ENCODE measurements at regions not wholly inside any gene's neighbourhood (a gene's known extent, or its start where the extent isn't known, plus 50 kb on each side); places are given as distances from the start of the nearest gene placed in this dataset.
"Not testable (repeated sequence)": the region's sequence is repeated elsewhere in the genome, so short reads cannot be mapped to it uniquely, and the experiment has no call there.

DNA sequence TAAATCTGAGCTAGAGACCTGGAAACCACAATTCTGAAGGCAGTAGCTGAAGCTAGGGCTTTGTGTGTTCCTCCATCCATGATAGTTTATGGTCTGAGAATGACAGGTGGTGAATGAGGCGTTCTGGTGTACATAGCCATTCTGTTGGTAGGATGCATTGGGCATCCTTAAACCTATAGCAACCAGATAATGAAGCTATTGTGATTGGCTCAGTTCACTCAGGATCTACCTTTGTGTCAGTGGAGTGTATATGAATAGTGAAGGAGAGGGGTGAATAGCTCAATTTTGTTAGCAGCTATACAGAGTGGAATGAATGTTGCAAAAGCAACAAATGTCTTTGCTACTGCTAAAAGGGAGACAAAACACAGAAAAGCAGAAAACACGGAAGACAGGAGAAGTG lies 80.0 kb upstream of the PCDH20 start:
- H3K4me1 ChIP-seq (ENCODE audit: insufficient read depth, low read length) = no peaks in the 10 kb centered on the region
- no peak overlapping the region for H4K91ac ChIP-seq (ENCODE audit: insufficient read length, low read depth, low read length)
- H3K23me2 ChIP-seq (ENCODE audit: insufficient read length, low read depth, low read length, poor library complexity, severe bottlenecking) = no peaks in the 10 kb centered on the region
- Mint-ChIP-seq H3K36me3 (ENCODE audit: insufficient read depth in 1 of 3, low read depth in 3 of 3) (no peaks in the 10 kb centered on the region), H3K9me3 (no peaks in the 10 kb centered on the region), H3K27me3 (ENCODE audit: low read depth) (no peaks in the 10 kb centered on the region; the same call in none of the 2 replicates), H3K27ac (no peak overlapping the region), H3K4me1 (no peaks in the 10 kb centered on the region), H3K4me3 (no peak overlapping the region)
- H2AK5ac ChIP-seq (ENCODE audit: insufficient read length, low read length) = no peak overlapping the region
- no peak for DNase-seq
- no peak overlapping the region for H3K9ac ChIP-seq (ENCODE audit: extremely low read depth, insufficient read length, low read length)
- no peaks in the 10 kb centered on the region for H3K27me3 ChIP-seq (ENCODE audit: insufficient read depth, low read length)
- no peaks in the 10 kb centered on the region for H3K79me2 ChIP-seq (ENCODE audit: insufficient read depth, low read length)
- H2BK120ac ChIP-seq (ENCODE audit: low read depth, low read length, poor library complexity, severe bottlenecking) = no peak overlapping the region
- no peak overlapping the region for H4K8ac ChIP-seq (replicated peaks; ENCODE audit: insufficient read length, low read depth, low read length)
- no peak overlapping the region for H3K23ac ChIP-seq (ENCODE audit: insufficient read length, low read depth, low read length)
- no CpG with 5 or more reads among the region's 2 CpGs for WGBS (ENCODE audit: extremely low coverage, insufficient read length, low lambda C conversion rate)
- no peak overlapping the region for H3K14ac ChIP-seq (ENCODE audit: insufficient read depth, low read length)
- TF ChIP-seq, protein P1, sequence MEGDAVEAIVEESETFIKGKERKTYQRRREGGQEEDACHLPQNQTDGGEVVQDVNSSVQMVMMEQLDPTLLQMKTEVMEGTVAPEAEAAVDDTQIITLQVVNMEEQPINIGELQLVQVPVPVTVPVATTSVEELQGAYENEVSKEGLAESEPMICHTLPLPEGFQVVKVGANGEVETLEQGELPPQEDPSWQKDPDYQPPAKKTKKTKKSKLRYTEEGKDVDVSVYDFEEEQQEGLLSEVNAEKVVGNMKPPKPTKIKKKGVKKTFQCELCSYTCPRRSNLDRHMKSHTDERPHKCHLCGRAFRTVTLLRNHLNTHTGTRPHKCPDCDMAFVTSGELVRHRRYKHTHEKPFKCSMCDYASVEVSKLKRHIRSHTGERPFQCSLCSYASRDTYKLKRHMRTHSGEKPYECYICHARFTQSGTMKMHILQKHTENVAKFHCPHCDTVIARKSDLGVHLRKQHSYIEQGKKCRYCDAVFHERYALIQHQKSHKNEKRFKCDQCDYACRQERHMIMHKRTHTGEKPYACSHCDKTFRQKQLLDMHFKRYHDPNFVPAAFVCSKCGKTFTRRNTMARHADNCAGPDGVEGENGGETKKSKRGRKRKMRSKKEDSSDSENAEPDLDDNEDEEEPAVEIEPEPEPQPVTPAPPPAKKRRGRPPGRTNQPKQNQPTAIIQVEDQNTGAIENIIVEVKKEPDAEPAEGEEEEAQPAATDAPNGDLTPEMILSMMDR (conservative IDR thresholded peaks at IDR 0.05) = no peak
- H3K79me1 ChIP-seq (ENCODE audit: insufficient read depth, low read depth, low read length, poor library complexity, severe bottlenecking) = no peaks in the 10 kb centered on the region
- no peaks in the 10 kb centered on the region for H4K20me1 ChIP-seq (ENCODE audit: control insufficient read depth, insufficient read depth, insufficient read length)
- no peak overlapping the region for H3K4ac ChIP-seq (ENCODE audit: low read depth, low read length)
- no peak overlapping the region for H4K5ac ChIP-seq (ENCODE audit: insufficient read length, low read depth, low read length)
- H3K4me2 ChIP-seq (ENCODE audit: insufficient read depth, insufficient read length, low read length) = no peak overlapping the region
- no peak overlapping the region for H2BK15ac ChIP-seq (ENCODE audit: low read depth, low read length)
- no peak overlapping the region for H3K18ac ChIP-seq (ENCODE audit: insufficient read length, low read depth, low read length)
- H2BK12ac ChIP-seq (ENCODE audit: insufficient read length, low read depth, low read length) = no peak overlapping the region
- H3T11ph ChIP-seq (ENCODE audit: low read length) = no peak overlapping the region
- no peak overlapping the region for H2BK5ac ChIP-seq (ENCODE audit: insufficient read length, low read length)
- H3K56ac ChIP-seq (ENCODE audit: insufficient read length, low read depth, low read length) = no peak overlapping the region
- no peaks in the 10 kb centered on the region for H3K9me3 ChIP-seq (ENCODE audit: control insufficient read depth, low read depth, low read length)
- H2AFZ ChIP-seq (ENCODE audit: low read length) = no peak overlapping the region
- no peak overlapping the region for H3K27ac ChIP-seq (ENCODE audit: insufficient read length, low read depth, low read length)
- no peak overlapping the region for H2BK20ac ChIP-seq (ENCODE audit: low read depth, low read length, poor library complexity, severe bottlenecking)

DNA sequence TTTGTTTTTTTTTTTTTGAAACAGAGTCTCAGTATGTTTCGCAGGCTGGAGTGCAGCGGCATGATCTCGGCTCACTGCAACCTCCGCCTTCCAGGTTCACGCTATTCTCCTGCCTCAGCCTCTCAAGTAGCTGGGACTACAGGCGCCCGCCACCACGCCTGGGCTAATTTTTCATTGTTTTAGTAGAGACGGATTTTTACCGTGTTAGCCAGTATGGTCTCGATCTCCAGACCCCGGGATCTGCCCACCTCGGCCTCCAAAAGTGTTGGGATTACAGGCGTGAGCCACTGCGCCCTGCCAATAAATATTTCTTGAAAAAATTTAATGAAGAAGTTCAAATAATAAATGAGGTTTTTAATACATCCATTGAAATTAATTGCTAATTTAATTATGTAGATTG lies 77.9 kb upstream of the PCDH20 start:
- not testable (repeated sequence) for H2BK120ac ChIP-seq (ENCODE audit: low read depth, low read length, poor library complexity, severe bottlenecking); H3K56ac ChIP-seq (ENCODE audit: insufficient read length, low read depth, low read length); H3K4ac ChIP-seq (ENCODE audit: low read depth, low read length); H4K20me1 ChIP-seq (ENCODE audit: control insufficient read depth, insufficient read depth, insufficient read length); H2BK12ac ChIP-seq (ENCODE audit: insufficient read length, low read depth, low read length); H3K27ac Mint-ChIP-seq; H4K91ac ChIP-seq (ENCODE audit: insufficient read length, low read depth, low read length); H3K4me1 Mint-ChIP-seq; H3K4me2 ChIP-seq (ENCODE audit: insufficient read depth, insufficient read length, low read length); H3K4me3 Mint-ChIP-seq; H3K4me1 ChIP-seq (ENCODE audit: insufficient read depth, low read length); H3K27ac ChIP-seq (ENCODE audit: insufficient read length, low read depth, low read length); H3K14ac ChIP-seq (ENCODE audit: insufficient read depth, low read length); H3K9ac ChIP-seq (ENCODE audit: extremely low read depth, insufficient read length, low read length); H2AFZ ChIP-seq (ENCODE audit: low read length); H3K23ac ChIP-seq (ENCODE audit: insufficient read length, low read depth, low read length); DNase-seq; H3K27me3 Mint-ChIP-seq (ENCODE audit: low read depth); H4K5ac ChIP-seq (ENCODE audit: insufficient read length, low read depth, low read length); H3K79me2 ChIP-seq (ENCODE audit: insufficient read depth, low read length); H3K27me3 ChIP-seq (ENCODE audit: insufficient read depth, low read length); H2AK5ac ChIP-seq (ENCODE audit: insufficient read length, low read length); H4K8ac ChIP-seq (replicated peaks; ENCODE audit: insufficient read length, low read depth, low read length); H3K9me3 ChIP-seq (ENCODE audit: control insufficient read depth, low read depth, low read length); H2BK15ac ChIP-seq (ENCODE audit: low read depth, low read length); H3K23me2 ChIP-seq (ENCODE audit: insufficient read length, low read depth, low read length, poor library complexity, severe bottlenecking); H3T11ph ChIP-seq (ENCODE audit: low read length); H2BK20ac ChIP-seq (ENCODE audit: low read depth, low read length, poor library complexity, severe bottlenecking); H3K79me1 ChIP-seq (ENCODE audit: insufficient read depth, low read depth, low read length, poor library complexity, severe bottlenecking); H2BK5ac ChIP-seq (ENCODE audit: insufficient read length, low read length); H3K18ac ChIP-seq (ENCODE audit: insufficient read length, low read depth, low read length); H3K36me3 Mint-ChIP-seq (ENCODE audit: insufficient read depth in 1 of 3, low read depth in 3 of 3); H3K9me3 Mint-ChIP-seq
- WGBS (ENCODE audit: extremely low coverage, insufficient read length, low lambda C conversion rate) = no CpG with 5 or more reads among the region's 15 CpGs
